ENCODE measurements at regions not wholly inside any gene's neighbourhood (a gene's known extent, or its start where the extent isn't known, plus 50 kb on each side); places are given as distances from the start of the nearest gene placed in this dataset.

DNA sequence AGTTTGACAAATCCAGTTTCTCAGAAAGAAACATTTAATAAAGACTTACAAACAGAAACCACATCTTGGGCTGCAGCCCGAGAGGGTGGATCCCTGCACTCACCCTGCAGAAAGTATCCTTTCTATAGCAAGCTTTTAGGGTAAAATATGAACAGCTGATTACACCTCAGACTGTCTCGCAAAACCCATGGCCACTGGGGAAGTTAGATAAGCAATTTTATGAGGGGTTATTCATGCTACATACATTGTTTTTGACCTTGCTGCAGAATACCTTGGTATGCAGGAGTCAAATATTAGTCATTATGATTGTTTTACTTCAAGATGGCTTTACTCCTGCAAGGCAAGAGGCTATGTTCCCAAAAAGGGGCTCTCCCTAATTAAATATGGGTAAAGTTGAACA, 126.9 kb downstream of the OR2B2 start:
- ChIA-PET CTCF (interaction anchor here (0.6 kb wide), 1 partner anchor 654 kb away, joined by 3 read pairs; no protein-coding TSS in a partner anchor), POLR2A (ENCODE audit: unreplicated experiment) (no interaction called here)
- H3K9me1 ChIP-seq (ENCODE audit: insufficient read depth, low read length) = no peaks in the 10 kb centered on the region
- H4K8ac ChIP-seq (ENCODE audit: low read depth in 2 of 2, low read length in 2 of 2) = no peak overlapping the region
- no CpG with 5 or more reads among the region's 2 CpGs for WGBS, 2 experiments (ENCODE audit: extremely low coverage in 2 of 2, insufficient read length in 1 of 2)
- no peak overlapping the region for H2AK5ac ChIP-seq (ENCODE audit: low read depth, low read length)
- no peak overlapping the region for H2AFZ ChIP-seq (replicated peaks; ENCODE audit: low read length, poor library complexity)
- H3K9me3 ChIP-seq (ENCODE audit: control insufficient read depth, insufficient read depth, low read length) = no peaks in the 10 kb centered on the region
- no peaks in the 10 kb centered on the region for H3K4me1 ChIP-seq (ENCODE audit: control insufficient read depth, insufficient read depth, low read length)
- DNase-seq (no peak), ATAC-seq (ENCODE audit: low read depth) (no peak)
- TF ChIP-seq NFE2L2 (IDR thresholded peaks at IDR 0.05; ENCODE audit: low read depth, low read length) (no peak), CEBPB (IDR thresholded peaks at IDR 0.05; ENCODE audit: low read depth, low read length) (no peak), RFX5 (IDR thresholded peaks at IDR 0.05; ENCODE audit: low read depth, low read length) (no peak), CHD1 (IDR thresholded peaks at IDR 0.05; ENCODE audit: low read depth, low read length) (no peak), RAD21 (IDR thresholded peaks at IDR 0.05; ENCODE audit: low read length) (no peak), MXI1 (IDR thresholded peaks at IDR 0.05; ENCODE audit: borderline replicate concordance, low read depth, low read length) (no peak)
- H2BK20ac ChIP-seq (ENCODE audit: low read depth, low read length) = no peak overlapping the region
- H2AK9ac ChIP-seq (replicated peaks; ENCODE audit: low read depth, low read length, poor library complexity) = no peak overlapping the region
- H3K4ac ChIP-seq (ENCODE audit: low read depth, low read length) = no peak overlapping the region
- BruUV-seq (replicated peaks) = no TSS peak
- dilution Hi-C loops (cut with HindIII; ENCODE audit: low sequenced_read_pairs, unreplicated experiment) (no loop called here), in situ Hi-C loops (cut with MboI; ENCODE audit: low sequenced_read_pairs) (no loop called here), intact Hi-C loops (cut with micrococcal nuclease) (no loop called here)
- H2BK120ac ChIP-seq (ENCODE audit: low read depth, low read length) = no peak overlapping the region
- H3K4me3 ChIP-seq (ENCODE audit: insufficient read depth, low read depth, low read length) = no peak overlapping the region
- H4K5ac ChIP-seq (ENCODE audit: low read depth, low read length) = no peak overlapping the region
- no peak overlapping the region for H4K91ac ChIP-seq (ENCODE audit: insufficient read depth, low read depth, low read length)
- H3K18ac ChIP-seq (ENCODE audit: low read depth, low read length) = no peak overlapping the region
- no peak overlapping the region for H2BK5ac ChIP-seq (ENCODE audit: low read depth, low read length, poor library complexity, severe bottlenecking)
- no peak overlapping the region for H3K4me2 ChIP-seq (ENCODE audit: low read depth, low read length)
- peaks cover 5% of the 10 kb centered on the region for H3K27me3 ChIP-seq (ENCODE audit: control insufficient read depth, insufficient read depth, low read length)
- H3K36me3 ChIP-seq (ENCODE audit: control insufficient read depth, insufficient read depth, low read length) = no peaks in the 10 kb centered on the region
- H3K9ac ChIP-seq (ENCODE audit: low read depth, low read length) = no peak overlapping the region
- no peak overlapping the region for H3K56ac ChIP-seq (ENCODE audit: extremely low read depth, insufficient read depth, low read length)
- no peaks in the 10 kb centered on the region for H3K79me1 ChIP-seq (ENCODE audit: low read depth in 1 of 2, low read length in 2 of 2)
- no peak overlapping the region for H3K27ac ChIP-seq (ENCODE audit: insufficient read depth, low read length)
- no peak overlapping the region for H3K14ac ChIP-seq (replicated peaks; ENCODE audit: low read depth, low read length)
- H4K20me1 ChIP-seq (ENCODE audit: insufficient read depth, low read length) = no peaks in the 10 kb centered on the region
- no peak overlapping the region for H2BK15ac ChIP-seq (ENCODE audit: low read depth, low read length)
- no peak overlapping the region for H3K23ac ChIP-seq (ENCODE audit: low read depth, low read length)

Data from IMR-90 (cell line).